Suprapubic skin (tissue), 4 donors: ENCODE measurements at regions not wholly inside any gene's neighbourhood (a gene's known extent, or its start where the extent isn't known, plus 50 kb on each side); places are given as distances from the start of the nearest gene placed in this dataset.

Experiments
- DNase-seq, 2 donors: peaks; one replicate each; pipeline ENCODE4 v3.0.0-alpha.2; 2019; ENCODE audit warnings: low spot score in 2 of 2
- H3K27ac ChIP-seq: fragments of 200-600 bp; sonication (generic); one replicate; pipeline ENCODE4 v1.5.1; 2019
- H3K27me3 ChIP-seq: fragments of 200-600 bp; sonication (generic); one replicate; pipeline ENCODE4 v1.5.1; 2019
- H3K36me3 ChIP-seq: fragments of 200-600 bp; sonication (generic); one replicate; pipeline ENCODE4 v1.5.1; 2019
- H3K4me1 ChIP-seq: fragments of 200-600 bp; sonication (generic); one replicate; pipeline ENCODE4 v1.5.1; 2019
- H3K4me3 ChIP-seq: fragments of 200-600 bp; sonication (generic); one replicate; pipeline ENCODE4 v1.5.1; 2019; ENCODE audit warnings: mild to moderate bottlenecking
- H3K9me3 ChIP-seq: fragments of 200-600 bp; sonication (generic); one replicate; pipeline ENCODE4 v1.5.1; 2019
- CTCF ChIP-seq, 2 donors: fragments of 200-600 bp in 1 of 2; fragments of 450-650 bp in 1 of 2; sonication (generic) in 1 of 2; IDR thresholded peaks; one replicate each; pipeline ENCODE4 v1.5.1; 2016 to 2019; ENCODE audit warnings: antibody characterized with exemption in 2 of 2, mild to moderate bottlenecking in 1 of 2, moderate library complexity in 1 of 2
- EP300 ChIP-seq: sonication (generic); formaldehyde crosslinking; IDR thresholded peaks from one replicate; pipeline ENCODE4 v1.6.1; 2017; ENCODE audit warnings: antibody characterized with exemption
- POLR2A ChIP-seq, 2 donors: fragments of 450-650 bp; IDR thresholded peaks; one replicate each; pipeline ENCODE4 v1.6.1; 2017; ENCODE audit warnings: antibody characterized with exemption in 2 of 2, mild to moderate bottlenecking in 2 of 2, moderate library complexity in 2 of 2
- POLR2AphosphoS5 ChIP-seq, 3 donors: sonication (generic); formaldehyde crosslinking; IDR thresholded peaks; one replicate each; pipeline ENCODE4 v1.6.1; 2017; ENCODE audit warnings: antibody characterized with exemption in 3 of 3
- WGBS: methylation state at CpG from one replicate; pipeline ENCODE4 v1.1.5; 2018; 5-methylcytosine and 5-hydroxymethylcytosine counted together

- Histone ChIP-seq H3K27ac (no peak overlapping the region), H3K4me1 (no peaks in the 10 kb centered on the region), H3K4me3 (no peak overlapping the region), H3K36me3 (no peaks in the 10 kb centered on the region), H3K9me3 (no peaks in the 10 kb centered on the region), H3K27me3 (peaks cover 5% of the 10 kb centered on the region)
- 49% methylated on average over 17 of the region's 17 CpGs for WGBS
- no peak for DNase-seq
- TF ChIP-seq POLR2A (IDR thresholded peaks at IDR 0.05) (no peak), POLR2AphosphoS5 (IDR thresholded peaks at IDR 0.05) (no peak), EP300 (no peak), CTCF (IDR thresholded peaks at IDR 0.05) (no peak)
These were observed 151.1 kb downstream of the ACTR3B start for GRCh38 chr7:152910545-152911225.

- DNase-seq, result no peak
- H3K27me3 ChIP-seq, result peaks cover 5% of the 10 kb centered on the region
- H3K27ac ChIP-seq, result no peak overlapping the region
- H3K4me1 ChIP-seq, result no peaks in the 10 kb centered on the region
- H3K4me3 ChIP-seq, result no peak overlapping the region
- H3K36me3 ChIP-seq, result no peaks in the 10 kb centered on the region
- WGBS, result 61% methylated on average over 4 of the region's 4 CpGs
- no peaks in the 10 kb centered on the region for H3K9me3 ChIP-seq
- no peak for TF ChIP-seq POLR2AphosphoS5 (IDR thresholded peaks at IDR 0.05)
- no peak for TF ChIP-seq EP300
- no peak for TF ChIP-seq CTCF (IDR thresholded peaks at IDR 0.05)
- no peak for TF ChIP-seq POLR2A (IDR thresholded peaks at IDR 0.05)
These were observed 151.6 kb downstream of the ACTR3B start for GRCh38 chr7:152911226-152911560.

GRCh38 chr7:152911922-152912321 lies 152.4 kb downstream of the ACTR3B start:
- H3K4me3 ChIP-seq, result no peak overlapping the region
- H3K36me3 ChIP-seq, result no peaks in the 10 kb centered on the region
- 92% methylated on average over 11 of the region's 11 CpGs for WGBS
- H3K4me1 ChIP-seq, result no peaks in the 10 kb centered on the region
- H3K9me3 ChIP-seq, result no peaks in the 10 kb centered on the region
- H3K27me3 ChIP-seq, result peaks cover 5% of the 10 kb centered on the region
- H3K27ac ChIP-seq, result no peak overlapping the region
- TF ChIP-seq EP300, result no peak
- DNase-seq, result no peak

- DNase-seq, result no peak
- no peak overlapping the region for H3K27ac ChIP-seq
- H3K36me3 ChIP-seq, result no peaks in the 10 kb centered on the region
- peaks cover 5% of the 10 kb centered on the region for H3K27me3 ChIP-seq
- no peaks in the 10 kb centered on the region for H3K4me1 ChIP-seq
- TF ChIP-seq POLR2A (IDR thresholded peaks at IDR 0.05), result no peak
- TF ChIP-seq POLR2AphosphoS5 (IDR thresholded peaks at IDR 0.05), result no peak
- TF ChIP-seq EP300, result no peak
- TF ChIP-seq CTCF (IDR thresholded peaks at IDR 0.05), result no peak
- H3K4me3 ChIP-seq, result no peak overlapping the region
- no peaks in the 10 kb centered on the region for H3K9me3 ChIP-seq
- 93% methylated on average over 5 of the region's 5 CpGs for WGBS
These were observed 153.0 kb downstream of the ACTR3B start for GRCh38 chr7:152912511-152912910.

- H3K27me3 ChIP-seq, result peaks cover 5% of the 10 kb centered on the region
- H3K9me3 ChIP-seq, result no peaks in the 10 kb centered on the region
- H3K36me3 ChIP-seq, result no peaks in the 10 kb centered on the region
- H3K27ac ChIP-seq, result no peak overlapping the region
- 86% methylated on average over 3 of the region's 3 CpGs for WGBS
- no peaks in the 10 kb centered on the region for H3K4me1 ChIP-seq
- no peak for DNase-seq
- no peak for TF ChIP-seq POLR2AphosphoS5 (IDR thresholded peaks at IDR 0.05)
- TF ChIP-seq CTCF (IDR thresholded peaks at IDR 0.05), result no peak
- no peak for TF ChIP-seq EP300
- TF ChIP-seq POLR2A (IDR thresholded peaks at IDR 0.05), result no peak
- no peak overlapping the region for H3K4me3 ChIP-seq
These were observed 153.9 kb downstream of the ACTR3B start for GRCh38 chr7:152913492-152913891.
